HG02870 (cell line): ENCODE measurements at regions not wholly inside any gene's neighbourhood (a gene's known extent, or its start where the extent isn't known, plus 50 kb on each side); places are given as distances from the start of the nearest gene placed in this dataset.
A peak's percentile ranks its signal among the peaks of the same experiment; 100 is the strongest.
"Not testable (repeated sequence)": the region's sequence is repeated elsewhere in the genome, so short reads cannot be mapped to it uniquely, and the experiment has no call there.

Experiments
- ATAC-seq: cut with Tn5 transposase; IDR thresholded peaks from one replicate; pipeline ENCODE4 v1.9.1; 2021; ENCODE audit warnings: mild to moderate bottlenecking, moderate library complexity; ENCODE audit not compliant: unreplicated experiment

GRCh38 chr6:113254194-113254593 lies 603.0 kb upstream of the MARCKS start:
- not testable (repeated sequence) for ATAC-seq

GRCh38 chr6:113258771-113259170 lies 598.4 kb upstream of the MARCKS start:
- ATAC-seq: no peak

- no peak for ATAC-seq
Observed at GRCh38 chr6:113271437-113271836, 585.7 kb upstream of the MARCKS start.

- ATAC-seq: no peak
Observed at GRCh38 chr6:113276601-113277000, 580.5 kb upstream of the MARCKS start.

DNA sequence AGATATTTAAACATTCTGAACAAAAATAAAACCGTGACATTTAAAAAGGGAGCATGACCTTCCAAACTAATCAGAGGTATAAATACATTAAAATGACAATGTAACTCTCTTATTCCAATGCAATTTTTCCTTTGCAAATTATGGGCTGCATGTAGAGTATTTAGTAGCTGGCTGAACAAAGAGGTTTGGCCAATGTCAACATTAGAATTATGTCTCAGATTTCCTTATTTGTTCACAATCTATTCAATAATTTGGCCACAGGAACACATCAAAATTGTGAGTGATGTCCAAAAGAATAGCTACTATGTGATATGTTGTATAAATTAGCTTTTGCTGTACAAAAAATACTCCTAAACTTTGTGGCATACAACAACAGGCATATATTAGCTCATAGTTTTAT lies 580.0 kb upstream of the MARCKS start:
- no peak for ATAC-seq

GRCh38 chr6:113281014-113281413 lies 576.1 kb upstream of the MARCKS start:
- ATAC-seq: no peak

DNA sequence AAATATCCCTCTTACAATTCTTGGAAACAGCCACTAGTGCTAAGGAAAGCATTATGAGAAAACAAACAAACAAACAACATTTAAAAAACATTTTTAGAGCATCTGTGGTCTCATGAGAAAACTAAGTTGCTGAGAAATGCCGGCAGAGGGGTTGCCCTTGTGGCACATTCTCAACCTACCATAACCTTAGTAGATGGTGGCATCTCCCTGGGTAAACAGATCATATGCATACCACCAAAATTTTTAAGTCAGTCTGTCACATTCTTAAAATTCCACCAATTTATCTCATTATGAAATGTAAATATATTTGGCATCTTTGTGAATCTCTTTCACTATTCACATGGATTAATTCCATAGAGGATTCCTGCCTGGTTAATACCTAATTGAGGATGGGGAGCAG lies 575.7 kb upstream of the MARCKS start:
- ATAC-seq: no peak

- peak; percentile 54 for ATAC-seq
Observed at GRCh38 chr6:113287396-113287795, 569.7 kb upstream of the MARCKS start.

- ATAC-seq: no peak
Observed at GRCh38 chr6:113288409-113288808, 568.7 kb upstream of the MARCKS start.

DNA sequence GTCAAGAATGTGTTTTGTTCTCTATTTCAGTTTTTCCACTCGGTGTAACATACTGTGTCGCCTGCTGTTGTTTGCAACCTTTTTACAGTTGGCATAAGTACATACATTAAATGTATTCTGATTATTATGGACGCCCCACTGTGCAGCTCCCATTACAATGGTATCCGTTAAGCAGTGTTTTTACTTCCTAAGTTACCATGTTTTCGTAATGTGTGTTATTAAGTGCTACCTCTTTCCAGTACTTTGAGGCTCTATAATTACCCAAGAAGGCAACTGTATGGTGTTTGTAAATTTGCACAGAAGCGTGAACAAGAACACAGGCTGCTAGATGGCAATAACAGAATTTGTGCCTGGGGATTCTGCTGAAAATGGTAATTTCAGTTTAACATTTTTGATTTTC lies 568.0 kb upstream of the MARCKS start:
- ATAC-seq: no peak

DNA sequence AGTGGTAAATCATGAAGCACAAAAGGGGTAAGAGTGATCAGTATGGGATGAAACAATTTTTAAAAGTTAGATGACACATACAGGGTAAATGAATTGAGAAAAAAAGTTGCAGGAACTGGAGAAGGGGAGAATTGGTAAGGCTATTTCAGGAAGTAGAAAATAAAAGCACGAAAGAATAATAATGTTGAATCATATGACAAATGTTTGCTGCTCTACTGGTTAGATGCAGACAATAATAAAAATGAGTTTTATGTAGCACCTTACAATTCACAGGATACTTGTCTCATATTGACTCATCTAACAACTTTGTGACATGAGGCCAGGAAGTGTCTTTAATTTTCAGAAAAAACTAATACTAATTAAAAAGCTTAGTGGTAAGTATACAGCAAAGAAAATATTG lies 566.5 kb upstream of the MARCKS start:
- ATAC-seq: no peak

- ATAC-seq: no peak
Observed at GRCh38 chr6:113291751-113292445, 565.2 kb upstream of the MARCKS start.

- peak; percentile 97 for ATAC-seq
Observed at GRCh38 chr6:113292646-113293422, 564.3 kb upstream of the MARCKS start.

GRCh38 chr6:113293423-113293740 lies 563.8 kb upstream of the MARCKS start:
- no peak for ATAC-seq

- ATAC-seq: no peak
Observed at GRCh38 chr6:113299531-113299930, 557.6 kb upstream of the MARCKS start.

DNA sequence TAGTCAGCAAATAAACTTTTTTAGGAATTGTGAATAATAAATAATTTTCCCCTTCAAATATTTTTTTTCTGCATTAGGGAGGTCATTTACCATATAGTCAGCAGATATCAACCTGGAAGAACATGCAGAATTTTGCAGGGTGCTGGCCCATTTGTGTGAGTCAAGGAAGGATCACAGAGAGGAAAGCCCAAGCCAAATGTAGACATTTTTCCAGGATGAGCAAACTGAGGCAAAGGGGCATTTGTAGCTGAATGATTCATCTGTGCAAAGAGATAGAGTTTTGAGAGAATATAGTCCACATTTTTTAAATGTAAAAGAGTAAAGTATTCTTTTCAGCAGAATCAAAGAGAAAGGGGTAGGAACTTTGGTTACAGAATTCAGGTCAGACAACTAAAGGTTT lies 555.5 kb upstream of the MARCKS start:
- ATAC-seq: no peak

DNA sequence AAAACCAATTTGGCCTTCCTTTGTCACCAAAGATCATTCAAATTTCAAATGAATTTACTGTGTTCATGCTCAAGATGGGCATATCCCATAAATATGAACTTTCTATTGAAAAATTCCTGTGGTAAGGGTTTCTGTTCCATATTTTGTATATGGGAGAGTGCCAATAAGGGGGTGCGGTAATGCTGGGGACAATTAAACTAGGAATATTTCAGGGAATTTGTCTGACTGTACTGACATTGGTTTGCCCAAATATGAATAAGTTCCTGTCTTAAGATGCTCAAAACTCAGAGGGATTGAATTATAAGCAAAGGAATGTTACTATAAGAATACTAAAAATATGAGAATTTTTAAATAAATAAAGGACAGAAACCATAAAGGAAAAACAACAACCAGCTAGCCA lies 553.0 kb upstream of the MARCKS start:
- no peak for ATAC-seq

DNA sequence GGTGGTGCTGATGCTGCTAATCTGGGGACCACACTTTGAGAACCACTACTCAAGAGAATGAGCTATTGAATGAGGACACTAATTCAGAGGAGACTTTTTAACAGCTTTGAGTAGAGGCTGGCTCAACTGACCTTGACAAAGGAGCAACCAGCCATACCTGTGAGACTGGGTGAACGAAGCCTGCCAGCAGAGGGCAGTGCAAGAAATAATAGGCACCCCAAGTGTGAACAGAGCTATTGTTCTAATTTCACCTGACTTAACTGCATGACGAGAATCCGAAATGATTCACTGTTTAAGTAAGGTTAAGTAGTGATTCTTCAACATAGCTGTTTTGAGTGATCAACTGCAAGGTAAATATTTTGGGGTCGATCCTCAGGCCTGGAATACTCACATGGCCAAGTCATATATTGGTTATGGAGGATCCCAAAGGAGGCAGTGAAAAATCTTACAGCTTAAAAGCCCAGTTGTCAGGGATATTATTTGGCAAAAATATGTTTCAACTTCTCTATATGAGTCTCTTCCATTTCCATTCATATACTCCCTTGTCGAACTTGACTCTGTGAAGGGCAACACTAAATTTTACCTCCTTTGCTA lies 550.5 kb upstream of the MARCKS start:
- ATAC-seq: no peak

DNA sequence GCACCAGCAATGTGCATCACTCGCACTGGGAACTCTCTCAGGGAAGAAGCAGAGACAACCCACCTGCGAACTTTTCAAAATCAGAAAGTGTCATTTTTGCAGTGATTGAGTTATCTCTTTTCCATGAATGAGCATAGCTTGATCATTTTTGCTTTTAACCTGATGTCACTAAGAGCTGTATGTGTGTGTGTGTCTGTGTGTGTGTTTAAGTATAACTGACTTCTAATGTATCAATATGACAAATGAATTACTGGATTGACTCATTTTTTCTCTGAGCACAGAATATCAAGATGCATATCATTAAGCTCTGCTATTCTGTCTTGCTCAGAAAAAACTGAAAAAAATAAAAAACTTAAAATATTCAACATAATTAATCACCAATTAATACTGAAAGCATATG lies 548.9 kb upstream of the MARCKS start:
- ATAC-seq: peak; percentile 59

GRCh38 chr6:113313841-113314240 lies 543.3 kb upstream of the MARCKS start:
- ATAC-seq: no peak

GRCh38 chr6:113315165-113315564 lies 542.0 kb upstream of the MARCKS start:
- ATAC-seq: no peak

- no peak for ATAC-seq
Observed at GRCh38 chr6:113315879-113316278, 541.3 kb upstream of the MARCKS start.
